PC-3 (cell line): ENCODE measurements at regions not wholly inside any gene's neighbourhood (a gene's known extent, or its start where the extent isn't known, plus 50 kb on each side); places are given as distances from the start of the nearest gene placed in this dataset.

ENCODE experiments used
- ATAC-seq: fragments of 200-7000 bp; cut with Tn5 transposase; 2 replicates; pipeline ENCODE4 v1.9.1; 2020; ENCODE audit warnings: mild to moderate bottlenecking, moderate library complexity
- BruUV-seq: library from RNA; stranded (reverse); fragments of 400-500 nt; replicated peaks from 2 replicates; lab custom pipeline; 2021; lab: Mats Ljungman, UMichigan
- CTCF ChIA-PET: fragments of 300-600 bp; sonication (Branson Sonifier 250); formaldehyde crosslinking; loops from one replicate; lab custom pipeline; 2022; ENCODE audit warnings: antibody characterized with exemption; lab: Charles Lee
- POLR2A ChIA-PET: fragments of 300-600 bp; sonication (Branson Sonifier 250); formaldehyde crosslinking; loops from one replicate; lab custom pipeline; 2022; ENCODE audit warnings: antibody characterized with exemption; ENCODE audit not compliant: unreplicated experiment; lab: Charles Lee
- DNase-seq: peaks from one replicate; pipeline ENCODE4 v3.0.0-alpha.2; 2015
- H2AFZ ChIP-seq: fragments of 300-600 bp; sonication (generic); 2 replicates; pipeline ENCODE4 v1.6.0; 2016; ENCODE audit warnings: antibody characterized with exemption, low read length
- H3F3A ChIP-seq: fragments of 300-600 bp; sonication (generic); one replicate; pipeline ENCODE4 v1.6.0; 2017; ENCODE audit warnings: antibody characterized with exemption, low read length, control low read depth, mild to moderate bottlenecking; ENCODE audit not compliant: unreplicated experiment
- H3K27ac ChIP-seq: fragments of 300-600 bp; sonication (generic); 2 replicates; pipeline ENCODE4 v1.5.1; 2016; ENCODE audit warnings: mild to moderate bottlenecking, low read length
- H3K27me3 ChIP-seq: fragments of 300-600 bp; sonication (generic); 2 replicates; pipeline ENCODE4 v1.6.1; 2016; ENCODE audit warnings: low read length, mixed read lengths
- H3K36me3 ChIP-seq: fragments of 300-600 bp; sonication (generic); 2 replicates; pipeline ENCODE4 v1.6.1; 2016; ENCODE audit warnings: low read depth, mixed run types, low read length, mixed read lengths
- H3K4me1 ChIP-seq: fragments of 300-600 bp; sonication (generic); 2 replicates; pipeline ENCODE4 v1.5.1; 2016; ENCODE audit warnings: low read length; ENCODE audit not compliant: insufficient read depth
- H3K4me2 ChIP-seq: fragments of 300-600 bp; sonication (generic); 2 replicates; pipeline ENCODE4 v1.6.0; 2016; ENCODE audit warnings: low read length
- H3K4me3 ChIP-seq: fragments of 300-600 bp; sonication (generic); 2 replicates; pipeline ENCODE4 v1.5.1; 2016; ENCODE audit warnings: mild to moderate bottlenecking, low read length, mixed read lengths
- H3K79me2 ChIP-seq: fragments of 300-600 bp; sonication (generic); 2 replicates; pipeline ENCODE4 v1.6.1; 2017; ENCODE audit warnings: low read length, mixed read lengths
- H3K9ac ChIP-seq: fragments of 300-600 bp; sonication (generic); 2 replicates; pipeline ENCODE4 v1.6.0; 2016; ENCODE audit warnings: mild to moderate bottlenecking, low read length
- H3K9me2 ChIP-seq: fragments of 300-600 bp; sonication (generic); replicated peaks from 2 replicates; pipeline ENCODE4 v1.6.1; 2016; ENCODE audit warnings: mixed run types, low read length, mixed read lengths
- H3K9me3 ChIP-seq: fragments of 300-600 bp; sonication (generic); 2 replicates; pipeline ENCODE4 v1.6.1; 2016; ENCODE audit warnings: low read length, mixed read lengths
- H4K20me1 ChIP-seq: fragments of 300-600 bp; sonication (generic); 2 replicates; pipeline ENCODE4 v1.6.1; 2016; ENCODE audit warnings: low read length, mixed read lengths
- EZH2 ChIP-seq: fragments of 300-600 bp; sonication (generic); IDR thresholded peaks from one replicate; pipeline ENCODE4 v1.6.1; 2017; ENCODE audit warnings: antibody characterized with exemption, mild to moderate bottlenecking, low read length; ENCODE audit not compliant: unreplicated experiment
- EZH2phosphoT487 ChIP-seq: fragments of 300-600 bp; sonication (generic); IDR thresholded peaks from 2 replicates; pipeline ENCODE4 v1.6.1; 2018; ENCODE audit warnings: mild to moderate bottlenecking, antibody characterized with exemption, low read length, borderline replicate concordance
- intact Hi-C: fragments of 100-400 bp; cut with micrococcal nuclease; formaldehyde crosslinking; loops from 2 replicates; pipeline ENCODE4 v1.9.0; 2023
- TF ChIP-seq, protein P1 (sequence below): fragments of 300-600 bp; sonication (generic); conservative IDR thresholded peaks from 2 replicates; pipeline ENCODE4 v1.5.1; 2017; ENCODE audit warnings: antibody characterized with exemption, low read depth, mild to moderate bottlenecking, low read length

DNA sequence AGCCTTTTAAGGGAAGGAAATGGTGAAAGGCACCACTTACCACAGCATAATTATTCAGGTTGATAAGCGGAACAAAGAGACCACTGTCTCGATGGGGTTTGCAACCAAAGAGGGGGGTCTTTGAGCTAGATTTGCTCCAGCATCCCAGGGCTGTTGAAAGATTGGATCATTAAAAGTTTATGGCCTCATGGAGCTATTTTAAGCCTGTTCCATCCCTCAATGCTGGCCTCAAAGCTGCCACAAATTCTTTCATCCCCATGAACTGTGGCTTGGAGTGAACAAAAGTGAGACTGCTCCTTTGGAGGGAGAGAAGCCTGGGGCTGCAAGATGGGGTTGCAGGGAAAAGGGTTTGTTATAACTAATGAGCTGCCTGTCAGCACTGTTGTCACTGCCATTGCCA, 209.8 kb downstream of the RTL9 start:
- Histone ChIP-seq H3K4me1 (no peaks in the 10 kb centered on the region), H3K9me2 (no peaks in the 10 kb centered on the region), H3K27ac (no peak overlapping the region), H3K9me3 (no peaks in the 10 kb centered on the region), H3K4me2 (no peak overlapping the region), H4K20me1 (no peaks in the 10 kb centered on the region), H2AFZ (no peak overlapping the region), H3K9ac (no peak overlapping the region), H3K36me3 (no peaks in the 10 kb centered on the region), H3K27me3 (no peaks in the 10 kb centered on the region), H3F3A (no peaks in the 10 kb centered on the region), H3K4me3 (no peak overlapping the region), H3K79me2 (no peaks in the 10 kb centered on the region)
- no peak for ATAC-seq
- TF ChIP-seq EZH2 (no peak), EZH2phosphoT487 (no peak)
- TF ChIP-seq, protein P1, sequence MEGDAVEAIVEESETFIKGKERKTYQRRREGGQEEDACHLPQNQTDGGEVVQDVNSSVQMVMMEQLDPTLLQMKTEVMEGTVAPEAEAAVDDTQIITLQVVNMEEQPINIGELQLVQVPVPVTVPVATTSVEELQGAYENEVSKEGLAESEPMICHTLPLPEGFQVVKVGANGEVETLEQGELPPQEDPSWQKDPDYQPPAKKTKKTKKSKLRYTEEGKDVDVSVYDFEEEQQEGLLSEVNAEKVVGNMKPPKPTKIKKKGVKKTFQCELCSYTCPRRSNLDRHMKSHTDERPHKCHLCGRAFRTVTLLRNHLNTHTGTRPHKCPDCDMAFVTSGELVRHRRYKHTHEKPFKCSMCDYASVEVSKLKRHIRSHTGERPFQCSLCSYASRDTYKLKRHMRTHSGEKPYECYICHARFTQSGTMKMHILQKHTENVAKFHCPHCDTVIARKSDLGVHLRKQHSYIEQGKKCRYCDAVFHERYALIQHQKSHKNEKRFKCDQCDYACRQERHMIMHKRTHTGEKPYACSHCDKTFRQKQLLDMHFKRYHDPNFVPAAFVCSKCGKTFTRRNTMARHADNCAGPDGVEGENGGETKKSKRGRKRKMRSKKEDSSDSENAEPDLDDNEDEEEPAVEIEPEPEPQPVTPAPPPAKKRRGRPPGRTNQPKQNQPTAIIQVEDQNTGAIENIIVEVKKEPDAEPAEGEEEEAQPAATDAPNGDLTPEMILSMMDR = no peak
- POLR2A ChIA-PET = no interaction called here
- DNase-seq = no peak
- CTCF ChIA-PET = no interaction called here
- BruUV-seq = no TSS peak
- intact Hi-C loops = no loop called here

DNA sequence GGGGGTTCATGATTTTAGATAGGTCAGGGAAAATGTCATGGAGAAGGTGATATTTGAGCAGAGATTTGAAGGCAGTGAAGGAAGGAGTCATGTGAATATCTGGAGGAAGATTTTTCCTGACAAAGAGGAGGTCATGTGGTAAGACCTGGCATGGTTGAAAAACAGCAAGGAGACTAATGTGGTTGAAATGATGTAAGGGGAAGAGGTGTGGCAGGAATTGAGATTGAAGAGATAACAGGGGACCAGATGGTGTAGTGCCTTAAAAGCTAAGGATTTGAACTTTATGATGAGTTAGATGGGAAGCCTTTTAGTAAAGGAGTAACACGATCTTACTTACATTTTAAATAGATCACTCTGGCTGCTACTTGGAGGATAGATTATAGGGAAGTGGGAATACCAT, 210.9 kb downstream of the RTL9 start:
- H3K27ac ChIP-seq = no peak overlapping the region
- H3K9me2 ChIP-seq = no peaks in the 10 kb centered on the region
- no peak overlapping the region for H3K4me3 ChIP-seq
- CTCF ChIA-PET = no interaction called here
- BruUV-seq = no TSS peak
- DNase-seq (peak; percentile 5), ATAC-seq (no peak)
- H3K79me2 ChIP-seq = no peaks in the 10 kb centered on the region
- H4K20me1 ChIP-seq = no peaks in the 10 kb centered on the region
- H2AFZ ChIP-seq = no peak overlapping the region
- no peaks in the 10 kb centered on the region for H3K4me1 ChIP-seq
- intact Hi-C loops = no loop called here
- no peaks in the 10 kb centered on the region for H3F3A ChIP-seq
- no peaks in the 10 kb centered on the region for H3K36me3 ChIP-seq
- H3K4me2 ChIP-seq = no peak overlapping the region
- POLR2A ChIA-PET = no interaction called here
- no peaks in the 10 kb centered on the region for H3K27me3 ChIP-seq
- no peak overlapping the region for H3K9ac ChIP-seq
- H3K9me3 ChIP-seq = no peaks in the 10 kb centered on the region
- TF ChIP-seq EZH2 (no peak), EZH2phosphoT487 (no peak)
- TF ChIP-seq, protein P1 = no peak

DNA sequence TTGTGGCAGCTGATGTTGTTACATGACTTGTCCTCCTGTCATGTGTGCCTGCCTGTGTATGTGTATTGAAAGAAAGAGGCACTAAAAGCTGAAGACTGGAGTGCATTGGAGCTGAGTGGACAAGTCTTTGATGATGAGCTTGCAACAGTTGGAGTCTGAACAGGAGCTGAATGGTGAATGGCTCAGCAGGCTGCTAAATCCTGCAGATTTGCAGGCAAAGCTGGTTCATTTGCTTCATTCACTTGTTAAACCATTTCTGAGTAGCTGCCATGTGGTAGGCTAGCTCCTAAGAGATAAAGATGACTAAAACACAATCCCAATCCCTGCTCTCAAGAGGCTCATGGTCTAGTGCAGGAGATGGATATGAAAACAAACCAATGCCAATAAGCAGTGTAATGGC, 217.3 kb downstream of the CHRDL1 start:
- no TSS peak for BruUV-seq
- no peak overlapping the region for H3K9ac ChIP-seq
- H3K9me3 ChIP-seq = no peaks in the 10 kb centered on the region
- no peaks in the 10 kb centered on the region for H3F3A ChIP-seq
- H3K79me2 ChIP-seq = no peaks in the 10 kb centered on the region
- ChIA-PET CTCF (no interaction called here), POLR2A (no interaction called here)
- no peak overlapping the region for H3K4me2 ChIP-seq
- ATAC-seq (no peak), DNase-seq (no peak)
- TF ChIP-seq, protein P1 = no peak
- no peak for TF ChIP-seq EZH2
- TF ChIP-seq EZH2phosphoT487 = no peak
- H2AFZ ChIP-seq = no peak overlapping the region
- no peaks in the 10 kb centered on the region for H3K4me1 ChIP-seq
- no peaks in the 10 kb centered on the region for H3K27me3 ChIP-seq
- H3K36me3 ChIP-seq = no peaks in the 10 kb centered on the region
- H4K20me1 ChIP-seq = no peaks in the 10 kb centered on the region
- no peak overlapping the region for H3K27ac ChIP-seq
- intact Hi-C loops = no loop called here
- no peak overlapping the region for H3K4me3 ChIP-seq
- H3K9me2 ChIP-seq = no peaks in the 10 kb centered on the region
